GM21526 (cell line): ENCODE measurements at regions not wholly inside any gene's neighbourhood (a gene's known extent, or its start where the extent isn't known, plus 50 kb on each side); places are given as distances from the start of the nearest gene placed in this dataset.

Experiments used
- ATAC-seq: cut with Tn5 transposase; IDR thresholded peaks from one replicate; pipeline ENCODE4 v1.9.1; 2021; ENCODE audit warnings: moderate library complexity; ENCODE audit not compliant: unreplicated experiment, low FRiP score

GRCh38 chr6:90346729-90347128 lies 50.1 kb upstream of the BACH2 start:
- ATAC-seq: no peak
